Left lung (tissue), 4 donors: ENCODE measurements at regions not wholly inside any gene's neighbourhood (a gene's known extent, or its start where the extent isn't known, plus 50 kb on each side); places are given as distances from the start of the nearest gene placed in this dataset.

ENCODE experiments used
- ATAC-seq: fragments of 200-7000 bp; cut with Tn5 transposase; one replicate; pipeline ENCODE4 v1.9.1; 2020; ENCODE audit warnings: moderate library complexity
- DNase-seq, 4 donors: peaks; one replicate each; pipeline ENCODE4 v3.0.0-alpha.2; 2013 to 2020
- H3K27ac ChIP-seq, 2 donors: fragments of 200-600 bp; sonication (generic) in 1 of 2; one replicate each; pipeline versions ENCODE4 v1.5.0 to v1.8.0; 2020 to 2021
- H3K27me3 ChIP-seq, 2 donors: fragments of 200-600 bp; sonication (generic) in 1 of 2; one replicate each; pipeline versions ENCODE4 v1.5.0 to v1.8.0; 2020 to 2021
- H3K36me3 ChIP-seq, 2 donors: fragments of 200-600 bp; sonication (generic) in 1 of 2; one replicate each; pipeline versions ENCODE4 v1.5.0 to v1.8.0; 2020 to 2021
- H3K4me1 ChIP-seq, 2 donors: fragments of 200-600 bp; one replicate each; pipeline ENCODE4 v1.8.0; 2021
- H3K4me3 ChIP-seq, 2 donors: fragments of 200-600 bp; sonication (generic) in 1 of 2; one replicate each; pipeline versions ENCODE4 v1.5.0 to v1.8.0; 2020 to 2021; ENCODE audit warnings: mild to moderate bottlenecking in 1 of 2
- H3K9me3 ChIP-seq, 2 donors: fragments of 200-600 bp; sonication (generic) in 1 of 2; one replicate each; pipeline versions ENCODE4 v1.5.0 to v1.8.0; 2020 to 2021
- CTCF ChIP-seq, 2 donors: fragments of 200-600 bp; sonication (generic) in 1 of 2; IDR thresholded peaks; one replicate each; pipeline versions ENCODE4 v1.5.0 to v1.8.0; 2021; ENCODE audit warnings: antibody characterized with exemption in 2 of 2
- intact Hi-C, 2 donors: fragments of 100-400 bp; cut with DNase I; formaldehyde crosslinking; loops; one replicate each; pipeline versions ENCODE4 v1.11.2 to v1.14.2; 2022
- donor health status: DM: no; HTN: yes; CAD: no.
- donor health status: DM: no; HTN: no; CAD: no.

- Histone ChIP-seq H3K27ac (no peak overlapping the region), H3K27me3 (peaks cover 0 to 2% of the 10 kb centered on the region in 2 donors), H3K36me3 (no peaks in the 10 kb centered on the region), H3K4me3 (no peak overlapping the region), H3K9me3 (peaks cover 0 to 2% of the 10 kb centered on the region in 2 donors), H3K4me1 (no peaks in the 10 kb centered on the region)
- DNase-seq: no peak
- ATAC-seq: no peak
- TF ChIP-seq CTCF (IDR thresholded peaks at IDR 0.05): no peak
- intact Hi-C loops: no loop called here
Measured at GRCh38 chr5:2586016-2586715, 165.3 kb downstream of the IRX2 start.

- H3K4me1 ChIP-seq: no peaks in the 10 kb centered on the region
- TF ChIP-seq CTCF (IDR thresholded peaks at IDR 0.05): no peak
- ATAC-seq: no peak
- H3K4me3 ChIP-seq: no peak overlapping the region
- intact Hi-C loops: no loop called here
- peaks cover 0 to 2% of the 10 kb centered on the region in 2 donors for H3K9me3 ChIP-seq
- no peaks in the 10 kb centered on the region for H3K27me3 ChIP-seq
- H3K27ac ChIP-seq: no peak overlapping the region
- H3K36me3 ChIP-seq: no peaks in the 10 kb centered on the region
- no peak for DNase-seq
Measured at GRCh38 chr5:2584579-2585269, 166.8 kb downstream of the IRX2 start.

GRCh38 chr5:2582507-2582906 lies 169.0 kb downstream of the IRX2 start:
- Histone ChIP-seq H3K4me1 (no peaks in the 10 kb centered on the region), H3K4me3 (no peak overlapping the region), H3K27ac (no peak overlapping the region), H3K27me3 (no peaks in the 10 kb centered on the region), H3K9me3 (peaks cover 0 to 2% of the 10 kb centered on the region in 2 donors), H3K36me3 (no peaks in the 10 kb centered on the region)
- no peak for ATAC-seq
- DNase-seq: no peak
- no peak for TF ChIP-seq CTCF (IDR thresholded peaks at IDR 0.05)
- intact Hi-C loops: no loop called here

GRCh38 chr5:2582106-2582505 lies 169.4 kb downstream of the IRX2 start:
- ATAC-seq (no peak), DNase-seq (no peak)
- Histone ChIP-seq H3K4me1 (no peaks in the 10 kb centered on the region), H3K27ac (no peak overlapping the region), H3K27me3 (no peaks in the 10 kb centered on the region), H3K4me3 (no peak overlapping the region), H3K9me3 (peaks cover 0 to 2% of the 10 kb centered on the region in 2 donors), H3K36me3 (no peaks in the 10 kb centered on the region)
- intact Hi-C loops: no loop called here
- no peak for TF ChIP-seq CTCF (IDR thresholded peaks at IDR 0.05)

GRCh38 chr5:2581418-2581817 lies 170.1 kb downstream of the IRX2 start:
- intact Hi-C loops: no loop called here
- ATAC-seq (no peak), DNase-seq (no peak)
- H3K4me1 ChIP-seq: no peaks in the 10 kb centered on the region
- no peaks in the 10 kb centered on the region for H3K36me3 ChIP-seq
- no peaks in the 10 kb centered on the region for H3K27me3 ChIP-seq
- no peak for TF ChIP-seq CTCF (IDR thresholded peaks at IDR 0.05)
- H3K4me3 ChIP-seq: no peak overlapping the region
- H3K9me3 ChIP-seq: peaks cover 0 to 2% of the 10 kb centered on the region in 2 donors
- H3K27ac ChIP-seq: no peak overlapping the region
